IMR-90 (cell line): ENCODE measurements at regions not wholly inside any gene's neighbourhood (a gene's known extent, or its start where the extent isn't known, plus 50 kb on each side); places are given as distances from the start of the nearest gene placed in this dataset.

Source experiments
- ATAC-seq: fragments of 200-7000 bp; cut with Tn5 transposase; 2 replicates; pipeline ENCODE4 v1.9.1; 2020; ENCODE audit warnings: low read depth, mild to moderate bottlenecking, moderate library complexity
- BruUV-seq: library from RNA; stranded (reverse); fragments of 400-500 nt; replicated peaks from 2 replicates; lab custom pipeline; 2021; lab: Mats Ljungman, UMichigan
- CTCF ChIA-PET: fragments of 300-600 bp; formaldehyde crosslinking; extraction: SDS; loops from one replicate; lab custom pipeline; 2021; ENCODE audit warnings: antibody characterized with exemption; lab: Yijun Ruan, JAX
- POLR2A ChIA-PET: fragments of 300-600 bp; sonication (Branson Sonifier 250); formaldehyde crosslinking; loops from one replicate; lab custom pipeline; 2022; ENCODE audit warnings: antibody characterized with exemption; ENCODE audit not compliant: unreplicated experiment; lab: Charles Lee
- DNase-seq: peaks from one replicate; pipeline ENCODE4 v3.0.0; 2013
- H2AFZ ChIP-seq: replicated peaks from 2 replicates; pipeline ENCODE3; 2013; ENCODE audit warnings: low read length, mild to moderate bottlenecking; ENCODE audit not compliant: poor library complexity
- H2AK5ac ChIP-seq: 2 replicates; pipeline ENCODE4 v1.6.1; 2013; ENCODE audit warnings: low read depth, low read length, inconsistent platforms
- H2AK9ac ChIP-seq: replicated peaks from 2 replicates; pipeline ENCODE3; 2013; ENCODE audit warnings: mild to moderate bottlenecking, low read depth, low read length, moderate library complexity; ENCODE audit not compliant: poor library complexity
- H2BK120ac ChIP-seq: 2 replicates; pipeline ENCODE4 v1.6.1; 2013; ENCODE audit warnings: low read depth, low read length, inconsistent platforms
- H2BK15ac ChIP-seq: 3 replicates; pipeline ENCODE4 v1.6.1; 2013; ENCODE audit warnings: low read depth, low read length, inconsistent platforms
- H2BK20ac ChIP-seq: 2 replicates; pipeline ENCODE4 v1.6.1; 2013; ENCODE audit warnings: low read depth, mild to moderate bottlenecking, inconsistent platforms, low read length, moderate library complexity
- H2BK5ac ChIP-seq: 2 replicates; pipeline ENCODE4 v1.6.1; 2013; ENCODE audit warnings: mild to moderate bottlenecking, low read depth, low read length, inconsistent platforms; ENCODE audit not compliant: poor library complexity, severe bottlenecking
- H3K14ac ChIP-seq: replicated peaks from 2 replicates; pipeline ENCODE4 v1.6.1; 2013; ENCODE audit warnings: low read depth, low read length, inconsistent platforms
- H3K18ac ChIP-seq: 2 replicates; pipeline ENCODE4 v1.6.1; 2013; ENCODE audit warnings: low read depth, low read length, control low read depth
- H3K23ac ChIP-seq: 2 replicates; pipeline ENCODE4 v1.6.1; 2013; ENCODE audit warnings: low read depth, low read length, inconsistent platforms
- H3K27ac ChIP-seq: 2 replicates; pipeline ENCODE4 v1.5.1; 2013; ENCODE audit warnings: mild to moderate bottlenecking, control low read depth, low read length; ENCODE audit not compliant: insufficient read depth
- H3K27me3 ChIP-seq: 2 replicates; pipeline ENCODE4 v1.6.1; 2013; ENCODE audit warnings: low read length; ENCODE audit not compliant: control insufficient read depth, insufficient read depth
- H3K36me3 ChIP-seq: 2 replicates; pipeline ENCODE4 v1.6.1; 2013; ENCODE audit warnings: low read length, mixed read lengths; ENCODE audit not compliant: control insufficient read depth, insufficient read depth
- H3K4ac ChIP-seq: 2 replicates; pipeline ENCODE4 v1.6.1; 2013; ENCODE audit warnings: low read depth, low read length, inconsistent platforms
- H3K4me1 ChIP-seq: 2 replicates; pipeline ENCODE4 v1.6.1; 2013; ENCODE audit warnings: low read length, mixed read lengths; ENCODE audit not compliant: control insufficient read depth, insufficient read depth
- H3K4me2 ChIP-seq: 2 replicates; pipeline ENCODE4 v1.6.1; 2013; ENCODE audit warnings: low read depth, mild to moderate bottlenecking, control low read depth, low read length, moderate library complexity
- H3K4me3 ChIP-seq: 2 replicates; pipeline ENCODE4 v1.5.1; 2013; ENCODE audit warnings: low read depth, mild to moderate bottlenecking, control low read depth, low read length, moderate library complexity; ENCODE audit not compliant: insufficient read depth
- H3K56ac ChIP-seq: 2 replicates; pipeline ENCODE4 v1.6.1; 2013; ENCODE audit warnings: low read length, inconsistent platforms; ENCODE audit not compliant: insufficient read depth; ENCODE audit errors: extremely low read depth
- H3K79me1 ChIP-seq, 2 experiments: 2 replicates each; pipeline ENCODE4 v1.6.1; 2013; ENCODE audit warnings: low read length in 2 of 2, inconsistent platforms in 1 of 2, low read depth in 1 of 2
- H3K9ac ChIP-seq: 2 replicates; pipeline ENCODE4 v1.6.1; 2013; ENCODE audit warnings: low read depth, low read length, control low read depth
- H3K9me1 ChIP-seq: 2 replicates; pipeline ENCODE4 v1.6.1; 2013; ENCODE audit warnings: low read length, inconsistent platforms; ENCODE audit not compliant: insufficient read depth
- H3K9me3 ChIP-seq: 2 replicates; pipeline ENCODE4 v1.6.1; 2013; ENCODE audit warnings: low read length; ENCODE audit not compliant: control insufficient read depth, insufficient read depth
- H4K20me1 ChIP-seq: 2 replicates; pipeline ENCODE4 v1.6.1; 2013; ENCODE audit warnings: low read length, inconsistent platforms; ENCODE audit not compliant: insufficient read depth
- H4K5ac ChIP-seq: 2 replicates; pipeline ENCODE4 v1.6.1; 2013; ENCODE audit warnings: mild to moderate bottlenecking, low read depth, low read length, control low read depth
- H4K8ac ChIP-seq, 2 experiments: 2 replicates each; pipeline ENCODE4 v1.6.1; 2013; ENCODE audit warnings: low read depth in 2 of 2, low read length in 2 of 2, control low read depth in 1 of 2, inconsistent platforms in 1 of 2
- H4K91ac ChIP-seq: 2 replicates; pipeline ENCODE4 v1.6.1; 2013; ENCODE audit warnings: low read depth, low read length, inconsistent platforms; ENCODE audit not compliant: insufficient read depth
- BHLHE40 ChIP-seq: fragments of 150-350 bp; IDR thresholded peaks from 2 replicates; pipeline ENCODE4 v1.6.1; 2016; ENCODE audit warnings: mild to moderate bottlenecking, low read depth, low read length
- CEBPB ChIP-seq: IDR thresholded peaks from 2 replicates; pipeline ENCODE4 v1.6.1; 2012; ENCODE audit warnings: low read depth, low read length, improper control_type of control experiment
- CHD1 ChIP-seq: IDR thresholded peaks from 2 replicates; pipeline ENCODE4 v1.6.1; 2012; ENCODE audit warnings: low read depth, low read length, improper control_type of control experiment
- CTCF ChIP-seq: conservative IDR thresholded peaks from 2 replicates; pipeline ENCODE4 v1.5.1; 2012; ENCODE audit warnings: mild to moderate bottlenecking, low read depth, low read length, improper control_type of control experiment
- ELK1 ChIP-seq: fragments of 150-350 bp; IDR thresholded peaks from 2 replicates; pipeline ENCODE4 v1.6.1; 2016; ENCODE audit warnings: low read depth, mild to moderate bottlenecking, low read length, moderate library complexity, borderline replicate concordance
- FOS ChIP-seq: fragments of 150-350 bp; IDR thresholded peaks from 2 replicates; pipeline ENCODE4 v1.6.1; 2016; ENCODE audit warnings: low read depth, low read length
- MXI1 ChIP-seq: IDR thresholded peaks from 2 replicates; pipeline ENCODE4 v1.6.1; 2012; ENCODE audit warnings: low read depth, mild to moderate bottlenecking, low read length, moderate library complexity, borderline replicate concordance
- NFE2L2 ChIP-seq: fragments of 150-350 bp; IDR thresholded peaks from 2 replicates; pipeline ENCODE4 v1.6.1; 2016; ENCODE audit warnings: low read depth, mild to moderate bottlenecking, low read length
- POLR2A ChIP-seq: IDR thresholded peaks from 2 replicates; pipeline ENCODE4 v1.6.1; 2012; ENCODE audit warnings: mild to moderate bottlenecking, low read depth, low read length
- RAD21 ChIP-seq: IDR thresholded peaks from 2 replicates; pipeline ENCODE4 v1.6.1; 2012; ENCODE audit warnings: low read length, improper control_type of control experiment
- RCOR1 ChIP-seq: IDR thresholded peaks from 2 replicates; pipeline ENCODE4 v1.6.1; 2012; ENCODE audit warnings: mild to moderate bottlenecking, low read length, improper control_type of control experiment; ENCODE audit not compliant: insufficient replicate concordance
- SMC3 ChIP-seq: fragments of 150-350 bp; IDR thresholded peaks from 2 replicates; pipeline ENCODE4 v1.6.1; 2016; ENCODE audit warnings: low read depth, mild to moderate bottlenecking, antibody characterized with exemption, low read length, moderate library complexity
- WGBS, 2 experiments: methylation state at CpG; one replicate each; pipeline versions ENCODE4 v1.1.5 to v1.1.7; 2013; ENCODE audit warnings: missing lambda C conversion rate in 2 of 2; ENCODE audit not compliant: insufficient read length in 1 of 2; ENCODE audit errors: extremely low coverage in 2 of 2; 5-methylcytosine and 5-hydroxymethylcytosine counted together
- dilution Hi-C: fragments of 300-500 bp; cut with HindIII; formaldehyde crosslinking; loops from one replicate; pipeline ENCODE4 v1.14.3; 2018; ENCODE audit warnings: low sequenced_read_pairs; ENCODE audit not compliant: unreplicated experiment
- in situ Hi-C: fragments of 300-500 bp; cut with MboI; formaldehyde crosslinking; loops from 3 replicates; pipeline ENCODE4 v1.14.3; 2019; ENCODE audit warnings: low sequenced_read_pairs, inconsistent platforms, mixed read lengths
- intact Hi-C: fragments of 100-400 bp; cut with micrococcal nuclease; formaldehyde crosslinking; loops from 2 replicates; pipeline ENCODE4 v1.10.0; 2022

GRCh38 chr20:47879771-47880170 lies 94.5 kb upstream of the SULF2 start:
- Histone ChIP-seq H3K27ac (no peak overlapping the region), H3K9me3 (no peaks in the 10 kb centered on the region), H2BK5ac (no peak overlapping the region), H3K4ac (no peak overlapping the region), H2AK9ac (no peak overlapping the region), H3K9me1 (no peaks in the 10 kb centered on the region), H2AK5ac (no peak overlapping the region), H4K91ac (no peak overlapping the region), H3K4me1 (no peaks in the 10 kb centered on the region), H3K27me3 (peaks cover 4% of the 10 kb centered on the region; the same call in 1 of the 2 replicates), H2BK15ac (no peak overlapping the region), H2AFZ (peak overlapping the region; percentile 32), H2BK120ac (no peak overlapping the region), H3K18ac (no peak overlapping the region), H3K14ac (no peak overlapping the region), H3K36me3 (no peaks in the 10 kb centered on the region), H3K4me2 (no peak overlapping the region), H3K23ac (no peak overlapping the region), H3K4me3 (no peak overlapping the region), H3K9ac (no peak overlapping the region), H4K20me1 (no peaks in the 10 kb centered on the region), H4K8ac (no peak overlapping the region), H3K79me1 (no peaks in the 10 kb centered on the region), H3K56ac (no peak overlapping the region), H2BK20ac (no peak overlapping the region), H4K5ac (no peak overlapping the region)
- POLR2A ChIA-PET = no interaction called here
- ATAC-seq (no peak), DNase-seq (no peak)
- in situ Hi-C loops = no loop called here
- intact Hi-C loops = no loop called here
- dilution Hi-C loops = no loop called here
- BruUV-seq = no TSS peak
- 50% methylated on average over 2 of the region's 15 CpGs; no CpG with 5 or more reads in 1 of the 2 experiments for whole genome bisulfite sequencing, 2 experiments
- TF ChIP-seq FOS (no peak), ELK1 (no peak), CEBPB (no peak), MXI1 (no peak), CTCF (no peak), CHD1 (no peak), RAD21 (no peak), BHLHE40 (no peak), POLR2A (no peak), RCOR1 (no peak), SMC3 (no peak), NFE2L2 (no peak)
- CTCF ChIA-PET = no interaction called here
